ENCODE measurements at regions not wholly inside any gene's neighbourhood (a gene's known extent, or its start where the extent isn't known, plus 50 kb on each side); places are given as distances from the start of the nearest gene placed in this dataset.

DNA sequence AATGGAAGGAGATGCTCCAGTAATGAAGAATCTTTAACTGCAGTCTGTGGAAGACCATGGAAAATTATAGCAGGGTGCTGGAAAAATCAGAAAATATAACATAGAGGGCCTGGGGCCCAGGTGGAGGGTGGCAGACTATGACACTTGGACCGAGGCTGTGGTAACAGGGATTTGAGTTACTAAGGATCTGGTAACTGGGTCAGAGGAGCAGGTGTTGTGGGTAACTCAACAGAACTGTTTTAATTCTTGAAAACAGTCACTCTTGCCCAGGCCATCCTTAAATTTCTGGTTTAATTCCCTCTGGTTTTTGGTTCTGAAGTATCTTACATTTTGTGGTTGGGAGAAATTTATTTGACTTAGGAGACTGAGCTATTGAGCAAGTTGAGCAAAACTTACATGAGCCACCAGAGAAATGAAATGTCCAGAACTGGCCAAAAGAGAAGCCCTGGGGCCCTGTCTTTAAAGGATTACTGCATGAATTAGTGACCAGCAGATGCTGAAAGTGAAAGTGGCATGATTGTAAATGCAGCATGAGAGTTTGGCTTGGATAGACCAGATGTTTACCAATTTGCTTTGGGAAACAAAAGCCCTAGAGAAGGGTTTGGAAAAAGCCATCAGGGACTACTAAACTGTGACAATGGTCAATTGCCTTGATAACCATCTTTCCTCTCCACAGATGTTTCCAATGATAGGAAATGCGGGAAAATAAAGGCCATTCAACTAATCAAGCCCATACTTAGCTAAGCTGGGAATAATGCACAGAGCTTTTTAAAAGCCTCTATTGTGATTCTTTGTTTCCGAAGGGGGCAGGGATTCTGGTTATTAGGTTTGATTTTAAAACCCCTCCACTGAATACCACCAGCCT lies 374.9 kb upstream of the TGFBR2 start:
- TF ChIP-seq, protein P1, sequence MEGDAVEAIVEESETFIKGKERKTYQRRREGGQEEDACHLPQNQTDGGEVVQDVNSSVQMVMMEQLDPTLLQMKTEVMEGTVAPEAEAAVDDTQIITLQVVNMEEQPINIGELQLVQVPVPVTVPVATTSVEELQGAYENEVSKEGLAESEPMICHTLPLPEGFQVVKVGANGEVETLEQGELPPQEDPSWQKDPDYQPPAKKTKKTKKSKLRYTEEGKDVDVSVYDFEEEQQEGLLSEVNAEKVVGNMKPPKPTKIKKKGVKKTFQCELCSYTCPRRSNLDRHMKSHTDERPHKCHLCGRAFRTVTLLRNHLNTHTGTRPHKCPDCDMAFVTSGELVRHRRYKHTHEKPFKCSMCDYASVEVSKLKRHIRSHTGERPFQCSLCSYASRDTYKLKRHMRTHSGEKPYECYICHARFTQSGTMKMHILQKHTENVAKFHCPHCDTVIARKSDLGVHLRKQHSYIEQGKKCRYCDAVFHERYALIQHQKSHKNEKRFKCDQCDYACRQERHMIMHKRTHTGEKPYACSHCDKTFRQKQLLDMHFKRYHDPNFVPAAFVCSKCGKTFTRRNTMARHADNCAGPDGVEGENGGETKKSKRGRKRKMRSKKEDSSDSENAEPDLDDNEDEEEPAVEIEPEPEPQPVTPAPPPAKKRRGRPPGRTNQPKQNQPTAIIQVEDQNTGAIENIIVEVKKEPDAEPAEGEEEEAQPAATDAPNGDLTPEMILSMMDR (IDR thresholded peaks at IDR 0.05; ENCODE audit: insufficient read depth, low read length, poor library complexity, severe bottlenecking): no peak
- no peak for TF ChIP-seq EZH2phosphoT487 (conservative IDR thresholded peaks at IDR 0.05; ENCODE audit: low read length)

Data from SU-DHL-6 (cell line).